ENCODE measurements at regions not wholly inside any gene's neighbourhood (a gene's known extent, or its start where the extent isn't known, plus 50 kb on each side); places are given as distances from the start of the nearest gene placed in this dataset.
"Not testable (repeated sequence)": the region's sequence is repeated elsewhere in the genome, so short reads cannot be mapped to it uniquely, and the experiment has no call there.

DNA sequence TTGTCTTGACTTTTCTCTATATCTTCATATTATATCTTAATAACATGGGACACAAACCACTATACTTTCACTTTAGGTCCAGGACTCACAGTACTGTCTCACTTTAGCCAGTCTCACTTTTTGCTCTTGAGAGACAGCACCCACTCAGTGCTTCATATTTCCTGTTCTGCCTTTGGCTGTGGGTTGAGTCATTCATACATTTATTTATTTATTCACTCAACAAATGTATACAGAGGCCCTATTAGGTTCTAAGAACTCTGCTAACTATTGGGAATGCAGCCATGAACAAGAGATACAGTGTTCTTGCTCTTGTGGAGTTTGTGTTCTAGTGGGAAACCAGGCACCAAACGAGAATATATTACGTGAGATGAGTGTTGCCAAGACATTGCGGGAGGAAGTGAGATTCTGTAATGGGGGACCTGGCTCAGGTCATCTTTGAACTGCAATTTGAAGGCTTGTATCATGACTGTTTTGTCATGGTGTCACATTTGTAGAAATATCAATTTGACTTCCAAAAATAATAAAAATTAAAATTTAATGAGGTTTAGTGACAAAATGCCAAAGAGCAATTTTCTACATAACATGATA lies 190.1 kb downstream of the SDHAF3 start:
- no peaks in the 10 kb centered on the region for H3K36me3 Mint-ChIP-seq
- no peak overlapping the region for H3K27ac Mint-ChIP-seq
- POLR2A ChIA-PET = no interaction called here
- H3K4me1 Mint-ChIP-seq = no peaks in the 10 kb centered on the region
- peaks cover 0 to 14% (median 3%) of the 10 kb centered on the region in 9 donors for H3K9me3 Mint-ChIP-seq
- ATAC-seq (no peak), DNase-seq (no peak)
- H3K27me3 Mint-ChIP-seq = peaks cover 0 to 8% (median 0%) of the 10 kb centered on the region in 5 donors
- no peak overlapping the region for H3K4me3 Mint-ChIP-seq

DNA sequence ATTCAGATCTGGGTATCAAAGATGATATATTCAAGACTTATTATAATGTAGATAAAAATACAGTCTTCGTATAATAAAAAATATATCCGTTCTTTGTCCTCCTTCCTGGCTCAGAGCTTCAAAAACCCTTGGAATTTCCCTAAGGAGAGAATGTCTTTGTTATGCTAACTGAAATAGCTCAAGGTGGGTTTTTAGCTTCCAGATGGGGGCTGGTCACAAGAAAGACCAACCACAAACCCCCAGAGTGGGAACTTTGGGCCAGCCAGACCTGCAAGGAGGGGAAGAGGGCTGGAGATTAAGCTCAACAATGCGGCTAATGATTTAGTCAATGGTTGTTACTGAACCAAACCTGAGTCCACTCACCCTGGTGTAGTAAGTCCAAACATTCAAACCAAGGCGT lies 196.4 kb downstream of the SDHAF3 start:
- no peak for ATAC-seq

GRCh38 chr7:97317575-97317974 lies 200.1 kb downstream of the SDHAF3 start:
- Mint-ChIP-seq H3K4me1 (peaks cover 0 to 2% (median 0%) of the 10 kb centered on the region in 4 donors), H3K36me3 (no peaks in the 10 kb centered on the region), H3K4me3 (no peak overlapping the region), H3K27ac (no peak overlapping the region), H3K9me3 (peaks cover 0 to 2% (median 0%) of the 10 kb centered on the region in 9 donors), H3K27me3 (peaks cover 0 to 4% (median 0%) of the 10 kb centered on the region in 5 donors)
- no peak for ATAC-seq
- no peak for DNase-seq
- POLR2A ChIA-PET = no interaction called here

More for the DNA sequence above, 196.4 kb downstream of the SDHAF3 start:
- POLR2A ChIA-PET = no interaction called here
- no peak for DNase-seq
- H3K9me3 Mint-ChIP-seq = peaks cover 0 to 11% (median 5%) of the 10 kb centered on the region in 9 donors
- peaks cover 0 to 4% (median 0%) of the 10 kb centered on the region in 5 donors for H3K27me3 Mint-ChIP-seq
- H3K36me3 Mint-ChIP-seq = no peaks in the 10 kb centered on the region
- H3K27ac Mint-ChIP-seq = no peak overlapping the region
- H3K4me1 Mint-ChIP-seq = peaks cover 0 to 2% (median 0%) of the 10 kb centered on the region in 4 donors
- no peak overlapping the region for H3K4me3 Mint-ChIP-seq

DNA sequence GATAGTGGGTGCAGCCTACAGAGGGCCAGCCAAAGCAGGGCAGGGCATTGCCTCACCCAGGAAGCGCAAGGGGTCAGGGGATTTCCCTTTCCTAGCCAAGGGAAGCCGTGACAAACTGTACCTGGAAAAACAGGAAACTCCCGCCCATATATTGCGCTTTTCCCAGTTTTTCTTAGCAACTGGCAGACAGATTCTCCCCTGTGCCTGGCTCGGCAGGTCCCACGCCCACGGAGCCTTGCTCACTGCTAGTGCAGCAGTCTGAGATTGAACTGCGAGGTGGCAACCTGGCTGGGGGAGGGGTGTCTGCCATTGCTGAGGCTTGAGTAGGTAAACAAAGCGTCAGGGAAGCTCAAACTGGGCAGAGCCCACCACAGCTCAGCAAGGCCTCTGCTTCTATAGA lies 212.4 kb downstream of the SDHAF3 start:
- H3K9me3 Mint-ChIP-seq = peaks cover 0 to 26% (median 7%) of the 10 kb centered on the region in 9 donors
- H3K36me3 Mint-ChIP-seq, H3K27ac Mint-ChIP-seq, H3K4me1 Mint-ChIP-seq, H3K4me3 Mint-ChIP-seq, ATAC-seq, DNase-seq, POLR2A ChIA-PET: not testable (repeated sequence)
- peaks cover 0 to 30% (median 6%) of the 10 kb centered on the region in 5 donors for H3K27me3 Mint-ChIP-seq

- peaks cover 0 to 4% (median 0%) of the 10 kb centered on the region in 5 donors for H3K27me3 Mint-ChIP-seq
- no peak for DNase-seq
- H3K36me3 Mint-ChIP-seq = no peaks in the 10 kb centered on the region
- ATAC-seq = no peak
- H3K4me1 Mint-ChIP-seq = no peaks in the 10 kb centered on the region
- POLR2A ChIA-PET = no interaction called here
- H3K9me3 Mint-ChIP-seq = peaks cover 0 to 22% (median 7%) of the 10 kb centered on the region in 9 donors
- no peak overlapping the region for H3K4me3 Mint-ChIP-seq
- H3K27ac Mint-ChIP-seq = no peak overlapping the region
These were observed 220.4 kb downstream of the SDHAF3 start for GRCh38 chr7:97337849-97338248.

DNA sequence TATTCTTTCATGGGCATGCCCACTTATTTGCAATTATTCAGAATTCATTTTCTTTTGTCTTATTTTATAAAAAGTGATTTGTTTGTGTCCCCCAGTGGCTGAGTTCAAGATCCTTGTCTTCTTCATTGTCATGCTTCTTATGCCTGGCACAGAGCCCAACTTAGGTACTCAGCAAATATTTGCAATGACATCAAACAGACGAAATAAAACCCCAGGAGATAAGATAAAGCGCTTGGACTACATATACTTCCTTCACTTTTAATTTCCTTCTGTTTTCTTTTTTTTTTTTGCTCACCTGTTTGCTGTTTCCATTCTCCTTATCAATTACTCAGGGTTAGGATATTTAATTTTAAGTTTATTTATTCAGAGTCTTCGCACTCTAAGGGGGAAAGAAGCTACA lies 225.0 kb downstream of the SDHAF3 start:
- no peak for DNase-seq
- ATAC-seq = no peak
- Mint-ChIP-seq H3K9me3 (peaks cover 0 to 10% (median 2%) of the 10 kb centered on the region in 9 donors), H3K4me1 (no peaks in the 10 kb centered on the region), H3K27me3 (peaks cover 0 to 4% (median 1%) of the 10 kb centered on the region in 5 donors), H3K36me3 (no peaks in the 10 kb centered on the region), H3K4me3 (no peak overlapping the region), H3K27ac (no peak overlapping the region)
- POLR2A ChIA-PET = no interaction called here

DNA sequence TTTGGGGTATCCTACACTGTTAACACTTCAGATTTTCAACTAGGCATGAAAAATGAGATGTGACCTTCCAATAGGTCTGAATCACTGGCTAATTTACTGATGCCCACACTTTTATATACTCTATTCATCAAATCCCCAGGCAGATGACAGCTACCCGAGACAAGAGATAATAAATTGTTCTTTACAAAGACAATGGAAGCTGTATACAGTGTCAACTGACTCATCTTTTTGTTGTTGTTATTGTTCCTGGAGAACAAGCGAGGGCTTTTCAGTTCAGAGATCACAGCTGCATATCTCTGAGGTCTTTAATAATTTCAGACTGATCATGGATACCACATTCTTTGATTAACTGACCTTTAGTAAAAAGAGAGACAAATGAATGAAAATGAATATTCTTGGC lies 228.9 kb downstream of the SDHAF3 start:
- no peak for ATAC-seq
- DNase-seq = no peak
- Mint-ChIP-seq H3K27ac (no peak overlapping the region), H3K36me3 (no peaks in the 10 kb centered on the region), H3K9me3 (peaks cover 0 to 29% (median 11%) of the 10 kb centered on the region in 9 donors), H3K27me3 (peaks cover 0 to 5% (median 1%) of the 10 kb centered on the region in 5 donors), H3K4me3 (no peak overlapping the region), H3K4me1 (no peaks in the 10 kb centered on the region)
- POLR2A ChIA-PET = no interaction called here

DNA sequence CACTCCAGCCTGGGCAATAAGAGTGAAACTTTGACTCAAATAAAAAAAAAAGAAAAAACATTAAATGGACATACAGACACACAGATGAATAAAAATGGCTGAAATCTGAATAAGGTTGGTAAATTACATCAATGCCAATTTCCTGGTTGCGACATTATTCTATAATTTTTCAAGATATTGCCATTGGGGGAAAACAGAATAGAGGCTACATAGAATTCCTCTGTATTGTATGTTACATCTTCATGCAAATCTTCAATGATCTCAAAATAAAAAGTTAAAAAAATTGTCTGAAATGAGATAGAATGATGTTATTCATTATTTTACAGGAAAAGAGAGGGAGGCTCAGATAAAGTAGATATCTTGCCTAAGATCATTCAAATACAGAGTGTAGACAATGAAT lies 234.0 kb downstream of the SDHAF3 start:
- H3K4me3 Mint-ChIP-seq = no peak overlapping the region
- no peak overlapping the region for H3K27ac Mint-ChIP-seq
- peaks cover 0 to 3% (median 0%) of the 10 kb centered on the region in 5 donors for H3K27me3 Mint-ChIP-seq
- no peaks in the 10 kb centered on the region for H3K4me1 Mint-ChIP-seq
- H3K36me3 Mint-ChIP-seq = peaks cover 0 to 5% (median 0%) of the 10 kb centered on the region in 3 donors
- POLR2A ChIA-PET = no interaction called here
- DNase-seq (no peak), ATAC-seq (no peak)
- peaks cover 0 to 45% (median 17%) of the 10 kb centered on the region in 9 donors for H3K9me3 Mint-ChIP-seq

GRCh38 chr7:97357459-97357858 lies 240.0 kb downstream of the SDHAF3 start:
- no peaks in the 10 kb centered on the region for H3K36me3 Mint-ChIP-seq
- POLR2A ChIA-PET = no interaction called here

GRCh38 chr7:97372882-97373281 lies 255.4 kb downstream of the SDHAF3 start:
- POLR2A ChIA-PET = no interaction called here
- Mint-ChIP-seq H3K4me1 (no peaks in the 10 kb centered on the region), H3K9me3 (peaks cover 0 to 8% (median 0%) of the 10 kb centered on the region in 9 donors), H3K36me3 (no peaks in the 10 kb centered on the region), H3K4me3 (no peak overlapping the region), H3K27ac (no peak overlapping the region), H3K27me3 (no peaks in the 10 kb centered on the region)
- no peak for DNase-seq
- ATAC-seq = no peak

More at GRCh38 chr7:97357459-97357858, 240.0 kb downstream of the SDHAF3 start:
- ATAC-seq = no peak
- no peak overlapping the region for H3K27ac Mint-ChIP-seq
- H3K4me3 Mint-ChIP-seq = no peak overlapping the region
- H3K9me3 Mint-ChIP-seq = peaks cover 0 to 9% (median 5%) of the 10 kb centered on the region in 9 donors
- H3K27me3 Mint-ChIP-seq = peaks cover 0 to 14% (median 3%) of the 10 kb centered on the region in 5 donors
- no peak for DNase-seq
- H3K4me1 Mint-ChIP-seq = no peaks in the 10 kb centered on the region

- no peak overlapping the region for H3K4me3 Mint-ChIP-seq
- H3K27ac Mint-ChIP-seq = no peak overlapping the region
- H3K9me3 Mint-ChIP-seq = peaks cover 0 to 4% (median 0%) of the 10 kb centered on the region in 9 donors
- no peaks in the 10 kb centered on the region for H3K4me1 Mint-ChIP-seq
- ATAC-seq (no peak), DNase-seq (no peak)
- POLR2A ChIA-PET = no interaction called here
- H3K27me3 Mint-ChIP-seq = no peaks in the 10 kb centered on the region
- no peaks in the 10 kb centered on the region for H3K36me3 Mint-ChIP-seq
These were observed 256.2 kb downstream of the SDHAF3 start for GRCh38 chr7:97373736-97374135.

GRCh38 chr7:97377713-97378112 lies 260.2 kb downstream of the SDHAF3 start:
- no peaks in the 10 kb centered on the region for H3K27me3 Mint-ChIP-seq
- no peak overlapping the region for H3K4me3 Mint-ChIP-seq
- H3K4me1 Mint-ChIP-seq = no peaks in the 10 kb centered on the region
- no peaks in the 10 kb centered on the region for H3K36me3 Mint-ChIP-seq
- H3K27ac Mint-ChIP-seq = no peak overlapping the region
- ATAC-seq (no peak), DNase-seq (no peak)
- POLR2A ChIA-PET = no interaction called here
- H3K9me3 Mint-ChIP-seq = peaks cover 0 to 4% (median 0%) of the 10 kb centered on the region in 9 donors

DNA sequence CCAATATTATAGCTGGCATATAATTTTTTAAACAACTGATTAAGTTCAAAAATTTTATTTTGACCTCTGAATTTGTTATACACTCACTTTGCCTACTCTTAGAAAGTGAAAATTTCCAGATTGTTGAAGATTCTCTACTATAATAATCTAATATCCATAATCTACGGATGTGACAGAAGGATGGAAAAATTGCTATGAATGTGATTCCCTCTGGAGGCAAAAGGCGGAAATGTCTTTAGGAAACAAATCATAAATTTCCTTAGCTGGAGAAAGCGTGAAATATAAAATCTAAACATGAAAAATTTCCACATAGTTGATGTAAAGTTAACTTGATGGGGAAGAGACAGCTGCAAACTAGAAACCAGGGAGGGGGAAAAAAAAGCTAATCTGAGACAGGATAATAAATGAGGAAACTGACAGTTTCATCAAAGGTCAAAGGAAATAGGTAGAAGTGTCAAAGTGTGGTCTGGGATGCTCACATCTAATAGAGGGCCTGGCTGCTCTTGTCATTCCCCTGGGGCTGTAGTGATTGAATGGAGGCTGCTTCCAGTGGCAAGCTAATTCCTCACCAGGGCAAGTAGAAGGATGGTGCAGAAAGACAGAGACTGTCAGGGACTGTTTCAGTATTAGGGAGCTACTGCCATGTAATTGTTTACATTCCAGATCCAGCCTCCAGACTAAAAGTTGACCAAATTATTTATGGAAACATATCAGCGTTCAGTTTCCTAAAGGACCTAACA lies 264.5 kb downstream of the SDHAF3 start:
- Mint-ChIP-seq H3K4me1 (no peaks in the 10 kb centered on the region), H3K4me3 (no peak overlapping the region), H3K9me3 (peaks cover 0 to 2% (median 0%) of the 10 kb centered on the region in 9 donors), H3K36me3 (no peaks in the 10 kb centered on the region), H3K27me3 (peaks cover 0 to 6% (median 0%) of the 10 kb centered on the region in 5 donors), H3K27ac (no peak overlapping the region)
- POLR2A ChIA-PET = no interaction called here
- DNase-seq = no peak
- ATAC-seq = no peak

Data from naive thymus-derived CD8-positive, alpha-beta T cell (primary cell).